IMR-90 (cell line): ENCODE measurements at regions not wholly inside any gene's neighbourhood (a gene's known extent, or its start where the extent isn't known, plus 50 kb on each side); places are given as distances from the start of the nearest gene placed in this dataset.

Experiments
- ATAC-seq: fragments of 200-7000 bp; cut with Tn5 transposase; 2 replicates; pipeline ENCODE4 v1.9.1; 2020; ENCODE audit warnings: low read depth, mild to moderate bottlenecking, moderate library complexity
- BruUV-seq: library from RNA; stranded (reverse); fragments of 400-500 nt; replicated peaks from 2 replicates; lab custom pipeline; 2021; lab: Mats Ljungman, UMichigan
- CTCF ChIA-PET: fragments of 300-600 bp; formaldehyde crosslinking; extraction: SDS; loops from one replicate; lab custom pipeline; 2021; ENCODE audit warnings: antibody characterized with exemption; lab: Yijun Ruan, JAX
- POLR2A ChIA-PET: fragments of 300-600 bp; sonication (Branson Sonifier 250); formaldehyde crosslinking; loops from one replicate; lab custom pipeline; 2022; ENCODE audit warnings: antibody characterized with exemption; ENCODE audit not compliant: unreplicated experiment; lab: Charles Lee
- DNase-seq: peaks from one replicate; pipeline ENCODE4 v3.0.0; 2013
- H2AFZ ChIP-seq: replicated peaks from 2 replicates; pipeline ENCODE3; 2013; ENCODE audit warnings: low read length, mild to moderate bottlenecking; ENCODE audit not compliant: poor library complexity
- H2AK5ac ChIP-seq: 2 replicates; pipeline ENCODE4 v1.6.1; 2013; ENCODE audit warnings: low read depth, low read length, inconsistent platforms
- H2AK9ac ChIP-seq: replicated peaks from 2 replicates; pipeline ENCODE3; 2013; ENCODE audit warnings: mild to moderate bottlenecking, low read depth, low read length, moderate library complexity; ENCODE audit not compliant: poor library complexity
- H2BK120ac ChIP-seq: 2 replicates; pipeline ENCODE4 v1.6.1; 2013; ENCODE audit warnings: low read depth, low read length, inconsistent platforms
- H2BK15ac ChIP-seq: 3 replicates; pipeline ENCODE4 v1.6.1; 2013; ENCODE audit warnings: low read depth, low read length, inconsistent platforms
- H2BK20ac ChIP-seq: 2 replicates; pipeline ENCODE4 v1.6.1; 2013; ENCODE audit warnings: low read depth, mild to moderate bottlenecking, inconsistent platforms, low read length, moderate library complexity
- H2BK5ac ChIP-seq: 2 replicates; pipeline ENCODE4 v1.6.1; 2013; ENCODE audit warnings: mild to moderate bottlenecking, low read depth, low read length, inconsistent platforms; ENCODE audit not compliant: poor library complexity, severe bottlenecking
- H3K14ac ChIP-seq: replicated peaks from 2 replicates; pipeline ENCODE4 v1.6.1; 2013; ENCODE audit warnings: low read depth, low read length, inconsistent platforms
- H3K18ac ChIP-seq: 2 replicates; pipeline ENCODE4 v1.6.1; 2013; ENCODE audit warnings: low read depth, low read length, control low read depth
- H3K23ac ChIP-seq: 2 replicates; pipeline ENCODE4 v1.6.1; 2013; ENCODE audit warnings: low read depth, low read length, inconsistent platforms
- H3K27ac ChIP-seq: 2 replicates; pipeline ENCODE4 v1.5.1; 2013; ENCODE audit warnings: mild to moderate bottlenecking, control low read depth, low read length; ENCODE audit not compliant: insufficient read depth
- H3K27me3 ChIP-seq: 2 replicates; pipeline ENCODE4 v1.6.1; 2013; ENCODE audit warnings: low read length; ENCODE audit not compliant: control insufficient read depth, insufficient read depth
- H3K36me3 ChIP-seq: 2 replicates; pipeline ENCODE4 v1.6.1; 2013; ENCODE audit warnings: low read length, mixed read lengths; ENCODE audit not compliant: control insufficient read depth, insufficient read depth
- H3K4ac ChIP-seq: 2 replicates; pipeline ENCODE4 v1.6.1; 2013; ENCODE audit warnings: low read depth, low read length, inconsistent platforms
- H3K4me1 ChIP-seq: 2 replicates; pipeline ENCODE4 v1.6.1; 2013; ENCODE audit warnings: low read length, mixed read lengths; ENCODE audit not compliant: control insufficient read depth, insufficient read depth
- H3K4me2 ChIP-seq: 2 replicates; pipeline ENCODE4 v1.6.1; 2013; ENCODE audit warnings: low read depth, mild to moderate bottlenecking, control low read depth, low read length, moderate library complexity
- H3K4me3 ChIP-seq: 2 replicates; pipeline ENCODE4 v1.5.1; 2013; ENCODE audit warnings: low read depth, mild to moderate bottlenecking, control low read depth, low read length, moderate library complexity; ENCODE audit not compliant: insufficient read depth
- H3K56ac ChIP-seq: 2 replicates; pipeline ENCODE4 v1.6.1; 2013; ENCODE audit warnings: low read length, inconsistent platforms; ENCODE audit not compliant: insufficient read depth; ENCODE audit errors: extremely low read depth
- H3K79me1 ChIP-seq, 2 experiments: 2 replicates each; pipeline ENCODE4 v1.6.1; 2013; ENCODE audit warnings: low read length in 2 of 2, inconsistent platforms in 1 of 2, low read depth in 1 of 2
- H3K9ac ChIP-seq: 2 replicates; pipeline ENCODE4 v1.6.1; 2013; ENCODE audit warnings: low read depth, low read length, control low read depth
- H3K9me1 ChIP-seq: 2 replicates; pipeline ENCODE4 v1.6.1; 2013; ENCODE audit warnings: low read length, inconsistent platforms; ENCODE audit not compliant: insufficient read depth
- H3K9me3 ChIP-seq: 2 replicates; pipeline ENCODE4 v1.6.1; 2013; ENCODE audit warnings: low read length; ENCODE audit not compliant: control insufficient read depth, insufficient read depth
- H4K20me1 ChIP-seq: 2 replicates; pipeline ENCODE4 v1.6.1; 2013; ENCODE audit warnings: low read length, inconsistent platforms; ENCODE audit not compliant: insufficient read depth
- H4K5ac ChIP-seq: 2 replicates; pipeline ENCODE4 v1.6.1; 2013; ENCODE audit warnings: mild to moderate bottlenecking, low read depth, low read length, control low read depth
- H4K8ac ChIP-seq, 2 experiments: 2 replicates each; pipeline ENCODE4 v1.6.1; 2013; ENCODE audit warnings: low read depth in 2 of 2, low read length in 2 of 2, control low read depth in 1 of 2, inconsistent platforms in 1 of 2
- H4K91ac ChIP-seq: 2 replicates; pipeline ENCODE4 v1.6.1; 2013; ENCODE audit warnings: low read depth, low read length, inconsistent platforms; ENCODE audit not compliant: insufficient read depth
- BHLHE40 ChIP-seq: fragments of 150-350 bp; IDR thresholded peaks from 2 replicates; pipeline ENCODE4 v1.6.1; 2016; ENCODE audit warnings: mild to moderate bottlenecking, low read depth, low read length
- CEBPB ChIP-seq: IDR thresholded peaks from 2 replicates; pipeline ENCODE4 v1.6.1; 2012; ENCODE audit warnings: low read depth, low read length, improper control_type of control experiment
- CHD1 ChIP-seq: IDR thresholded peaks from 2 replicates; pipeline ENCODE4 v1.6.1; 2012; ENCODE audit warnings: low read depth, low read length, improper control_type of control experiment
- CTCF ChIP-seq: conservative IDR thresholded peaks from 2 replicates; pipeline ENCODE4 v1.5.1; 2012; ENCODE audit warnings: mild to moderate bottlenecking, low read depth, low read length, improper control_type of control experiment
- MAFK ChIP-seq: IDR thresholded peaks from 2 replicates; pipeline ENCODE4 v1.6.1; 2012; ENCODE audit warnings: low read depth, low read length, improper control_type of control experiment
- POLR2A ChIP-seq: IDR thresholded peaks from 2 replicates; pipeline ENCODE4 v1.6.1; 2012; ENCODE audit warnings: mild to moderate bottlenecking, low read depth, low read length
- RAD21 ChIP-seq: IDR thresholded peaks from 2 replicates; pipeline ENCODE4 v1.6.1; 2012; ENCODE audit warnings: low read length, improper control_type of control experiment
- WGBS, 2 experiments: methylation state at CpG; one replicate each; pipeline versions ENCODE4 v1.1.5 to v1.1.7; 2013; ENCODE audit warnings: missing lambda C conversion rate in 2 of 2; ENCODE audit not compliant: insufficient read length in 1 of 2; ENCODE audit errors: extremely low coverage in 2 of 2; 5-methylcytosine and 5-hydroxymethylcytosine counted together
- dilution Hi-C: fragments of 300-500 bp; cut with HindIII; formaldehyde crosslinking; loops from one replicate; pipeline ENCODE4 v1.14.3; 2018; ENCODE audit warnings: low sequenced_read_pairs; ENCODE audit not compliant: unreplicated experiment
- in situ Hi-C: fragments of 300-500 bp; cut with MboI; formaldehyde crosslinking; loops from 3 replicates; pipeline ENCODE4 v1.14.3; 2019; ENCODE audit warnings: low sequenced_read_pairs, inconsistent platforms, mixed read lengths
- intact Hi-C: fragments of 100-400 bp; cut with micrococcal nuclease; formaldehyde crosslinking; loops from 2 replicates; pipeline ENCODE4 v1.10.0; 2022

GRCh38 chr4:19033816-19034733 lies 1012.5 kb upstream of the LCORL start:
- no peaks in the 10 kb centered on the region for H3K79me1 ChIP-seq
- ChIA-PET CTCF (no interaction called here), POLR2A (no interaction called here)
- H2AK9ac ChIP-seq = no peak overlapping the region
- H3K9ac ChIP-seq = no peak overlapping the region
- dilution Hi-C loops = no loop called here
- no peak for DNase-seq
- no peak overlapping the region for H4K91ac ChIP-seq
- no peak overlapping the region for H2BK15ac ChIP-seq
- intact Hi-C loops = no loop called here
- H3K4ac ChIP-seq = no peak overlapping the region
- H3K9me1 ChIP-seq = no peaks in the 10 kb centered on the region
- H2AK5ac ChIP-seq = no peak overlapping the region
- H3K27ac ChIP-seq = no peak overlapping the region
- no peaks in the 10 kb centered on the region for H3K9me3 ChIP-seq
- no peaks in the 10 kb centered on the region for H4K20me1 ChIP-seq
- no peaks in the 10 kb centered on the region for H3K27me3 ChIP-seq
- TF ChIP-seq MAFK (no peak), BHLHE40 (no peak), RAD21 (no peak), CHD1 (no peak), CTCF (no peak), CEBPB (no peak), POLR2A (no peak)
- H2AFZ ChIP-seq = no peak overlapping the region
- H2BK5ac ChIP-seq = no peak overlapping the region
- ATAC-seq = no peak
- H3K18ac ChIP-seq = no peak overlapping the region
- BruUV-seq = no TSS peak
- no peak overlapping the region for H2BK120ac ChIP-seq
- H3K23ac ChIP-seq = no peak overlapping the region
- H3K4me2 ChIP-seq = no peak overlapping the region
- no peak overlapping the region for H3K14ac ChIP-seq
- H3K4me3 ChIP-seq = no peak overlapping the region
- no peaks in the 10 kb centered on the region for H3K4me1 ChIP-seq
- H4K5ac ChIP-seq = no peak overlapping the region
- no CpG with 5 or more reads among the region's 2 CpGs for WGBS, 2 experiments
- H2BK20ac ChIP-seq = no peak overlapping the region
- in situ Hi-C loops = no loop called here
- H3K56ac ChIP-seq = no peak overlapping the region
- no peaks in the 10 kb centered on the region for H3K36me3 ChIP-seq
- no peak overlapping the region for H4K8ac ChIP-seq
